Muscle of leg (tissue), 3 donors: ENCODE measurements at regions not wholly inside any gene's neighbourhood (a gene's known extent, or its start where the extent isn't known, plus 50 kb on each side); places are given as distances from the start of the nearest gene placed in this dataset.

Experiments used
- DNase-seq: peaks from one replicate; pipeline ENCODE4 v3.0.0; 2013
- H3K27ac ChIP-seq: one replicate; pipeline ENCODE4 v1.5.1; 2013; ENCODE audit warnings: mild to moderate bottlenecking, low read length, control low read depth
- H3K27me3 ChIP-seq: one replicate; pipeline ENCODE4 v1.6.1; 2013; ENCODE audit warnings: low read length; ENCODE audit not compliant: control insufficient read depth, insufficient read depth
- H3K36me3 ChIP-seq: one replicate; pipeline ENCODE4 v1.6.1; 2013; ENCODE audit warnings: low read length; ENCODE audit not compliant: control insufficient read depth, insufficient read depth
- H3K4me1 ChIP-seq: one replicate; pipeline ENCODE4 v1.6.1; 2013; ENCODE audit warnings: low read length; ENCODE audit not compliant: control insufficient read depth, insufficient read depth
- H3K4me3 ChIP-seq: one replicate; pipeline ENCODE4 v1.5.1; 2013; ENCODE audit warnings: low read length, control low read depth
- H3K9me3 ChIP-seq: replicated peaks from 2 replicates; pipeline ENCODE4 v1.6.1; 2013; ENCODE audit warnings: low read depth, low read length; ENCODE audit not compliant: control insufficient read depth
- WGBS: methylation state at CpG from one replicate; pipeline ENCODE4 v1.1.5; 2013; ENCODE audit warnings: missing lambda C conversion rate; ENCODE audit not compliant: insufficient coverage; 5-methylcytosine and 5-hydroxymethylcytosine counted together

- DNase-seq: no peak
- Histone ChIP-seq H3K36me3 (no peaks in the 10 kb centered on the region), H3K4me1 (no peaks in the 10 kb centered on the region), H3K9me3 (no peaks in the 10 kb centered on the region), H3K4me3 (no peak overlapping the region), H3K27me3 (no peaks in the 10 kb centered on the region), H3K27ac (no peak overlapping the region)
- WGBS: no CpG with 5 or more reads among the region's 3 CpGs
These were observed 198.4 kb upstream of the ZNF717 start for GRCh38 chr3:75983609-75984290.

GRCh38 chr3:75985432-75985831 is 200.1 kb upstream of the ZNF717 start:
- Histone ChIP-seq H3K27me3 (no peaks in the 10 kb centered on the region), H3K9me3 (no peaks in the 10 kb centered on the region), H3K4me1 (no peaks in the 10 kb centered on the region), H3K27ac (no peak overlapping the region), H3K36me3 (no peaks in the 10 kb centered on the region), H3K4me3 (no peak overlapping the region)
- DNase-seq: no peak
- WGBS: no CpG with 5 or more reads among the region's 2 CpGs

- H3K4me1 ChIP-seq: no peaks in the 10 kb centered on the region
- DNase-seq: no peak
- 20% methylated on average over 1 of the region's 3 CpGs for WGBS
These were observed 224.9 kb upstream of the ZNF717 start for GRCh38 chr3:76010252-76010651.

GRCh38 chr3:76011121-76011520 is 225.8 kb upstream of the ZNF717 start:
- no peaks in the 10 kb centered on the region for H3K9me3 ChIP-seq
- H3K36me3 ChIP-seq: no peaks in the 10 kb centered on the region
- no peak for DNase-seq
- WGBS: 79% methylated on average over 4 of the region's 6 CpGs
- no peak overlapping the region for H3K27ac ChIP-seq
- H3K4me3 ChIP-seq: no peak overlapping the region
- no peaks in the 10 kb centered on the region for H3K4me1 ChIP-seq
- no peaks in the 10 kb centered on the region for H3K27me3 ChIP-seq

More at GRCh38 chr3:76010252-76010651, 224.9 kb upstream of the ZNF717 start:
- Histone ChIP-seq H3K27me3 (no peaks in the 10 kb centered on the region), H3K27ac (no peak overlapping the region), H3K9me3 (no peaks in the 10 kb centered on the region), H3K4me3 (no peak overlapping the region), H3K36me3 (no peaks in the 10 kb centered on the region)

DNA sequence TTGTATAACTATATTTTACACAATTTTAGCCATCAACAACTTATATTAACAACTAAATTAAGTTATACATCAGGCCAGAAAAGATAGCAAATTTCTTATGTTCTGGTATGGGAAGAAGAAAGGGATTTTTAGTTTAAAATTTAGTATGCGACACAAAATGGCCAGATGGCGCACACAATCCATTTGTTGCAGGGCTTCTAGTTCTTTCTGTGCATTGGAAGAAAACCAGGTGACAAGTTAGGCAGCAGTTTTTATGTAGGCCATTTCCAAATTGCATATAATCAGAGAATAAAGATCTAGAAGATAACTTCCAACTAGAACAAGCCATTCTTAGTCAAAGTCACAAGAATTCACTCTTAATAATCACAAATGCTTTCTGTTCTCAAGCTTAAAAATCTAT is 230.1 kb upstream of the ZNF717 start:
- H3K4me1 ChIP-seq: no peaks in the 10 kb centered on the region
- no peak overlapping the region for H3K27ac ChIP-seq
- 100% methylated on average over 1 of the region's 2 CpGs for WGBS
- no peaks in the 10 kb centered on the region for H3K9me3 ChIP-seq
- H3K36me3 ChIP-seq: no peaks in the 10 kb centered on the region
- no peak for DNase-seq
- no peaks in the 10 kb centered on the region for H3K27me3 ChIP-seq
- no peak overlapping the region for H3K4me3 ChIP-seq

GRCh38 chr3:76016111-76016510 is 230.8 kb upstream of the ZNF717 start:
- no peaks in the 10 kb centered on the region for H3K4me1 ChIP-seq
- no peak for DNase-seq
- no peak overlapping the region for H3K27ac ChIP-seq
- no peaks in the 10 kb centered on the region for H3K36me3 ChIP-seq
- H3K4me3 ChIP-seq: no peak overlapping the region
- no peaks in the 10 kb centered on the region for H3K27me3 ChIP-seq
- no CpG with 5 or more reads among the region's 6 CpGs for WGBS
- H3K9me3 ChIP-seq: no peaks in the 10 kb centered on the region

- WGBS: 62% methylated on average over 2 of the region's 6 CpGs
- Histone ChIP-seq H3K27ac (no peak overlapping the region), H3K4me3 (no peak overlapping the region)
These were observed 231.6 kb upstream of the ZNF717 start for GRCh38 chr3:76016769-76017439.

DNA sequence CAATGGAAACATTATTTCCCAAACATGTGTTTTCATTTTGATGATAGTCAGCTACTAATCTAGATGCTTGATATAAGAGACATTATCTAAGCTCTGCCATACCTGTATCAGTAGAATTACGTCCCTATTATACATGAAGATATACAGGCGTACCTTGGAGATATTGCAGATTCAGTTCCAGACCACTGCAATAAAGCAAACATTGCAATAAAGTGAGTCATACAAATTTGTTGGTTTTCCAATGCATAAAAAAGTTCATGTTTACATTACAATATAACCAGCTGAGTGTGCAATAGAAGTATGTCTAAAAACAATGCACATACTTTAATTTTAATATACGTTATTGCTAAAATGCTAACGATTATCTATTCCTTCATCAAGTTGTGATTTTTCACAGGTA is 236.0 kb upstream of the ZNF717 start:
- Histone ChIP-seq H3K36me3 (no peaks in the 10 kb centered on the region), H3K4me1 (no peaks in the 10 kb centered on the region), H3K27ac (no peak overlapping the region), H3K4me3 (no peak overlapping the region), H3K9me3 (no peaks in the 10 kb centered on the region), H3K27me3 (no peaks in the 10 kb centered on the region)
- DNase-seq: no peak
- WGBS: no CpG with 5 or more reads among the region's 4 CpGs

More at GRCh38 chr3:76016769-76017439, 231.6 kb upstream of the ZNF717 start:
- no peaks in the 10 kb centered on the region for H3K4me1 ChIP-seq
- no peaks in the 10 kb centered on the region for H3K27me3 ChIP-seq
- H3K9me3 ChIP-seq: no peaks in the 10 kb centered on the region
- no peak for DNase-seq
- no peaks in the 10 kb centered on the region for H3K36me3 ChIP-seq

DNA sequence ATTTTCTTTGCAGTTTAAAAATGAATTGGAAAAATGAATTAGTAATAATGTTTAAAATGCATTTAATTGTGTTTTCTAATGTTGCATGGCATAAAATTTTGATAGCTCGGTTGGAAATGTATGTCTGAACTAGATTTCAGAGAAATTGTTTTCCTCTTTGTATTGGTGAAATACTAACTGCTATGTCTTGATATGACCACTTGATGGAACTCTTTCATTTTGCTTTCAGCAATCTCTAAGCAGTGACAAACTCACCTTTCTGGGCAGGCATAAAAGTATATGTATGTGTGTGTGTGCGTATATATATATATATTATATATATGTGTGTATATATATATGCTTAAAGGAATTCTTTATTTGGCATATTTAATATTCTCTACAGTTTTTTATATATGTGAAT is 239.3 kb upstream of the ZNF717 start:
- Histone ChIP-seq H3K27me3 (no peaks in the 10 kb centered on the region), H3K36me3 (no peaks in the 10 kb centered on the region), H3K27ac (no peak overlapping the region), H3K4me3 (no peak overlapping the region), H3K4me1 (no peaks in the 10 kb centered on the region), H3K9me3 (no peaks in the 10 kb centered on the region)
- DNase-seq: peak; percentile 19
- WGBS: no CpG with 5 or more reads among the region's 2 CpGs

DNA sequence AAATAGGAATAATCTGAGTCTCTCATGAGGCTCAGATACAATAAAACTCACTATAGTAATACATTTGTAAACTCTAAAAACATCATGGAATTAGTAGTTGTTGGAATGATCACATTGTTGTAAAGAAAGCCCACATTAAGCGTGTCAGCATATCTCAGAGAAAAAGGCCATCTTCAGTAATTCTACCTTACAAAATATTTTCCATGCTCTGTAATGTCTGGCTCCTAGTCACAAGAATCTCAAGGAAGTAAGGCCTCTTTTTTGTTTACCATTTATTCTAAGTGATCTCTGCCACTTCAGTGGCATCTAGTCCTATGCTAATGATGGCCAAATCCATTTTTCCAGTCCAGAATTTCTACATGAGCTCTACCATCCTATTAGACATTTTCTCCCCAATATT is 240.2 kb upstream of the ZNF717 start:
- no peaks in the 10 kb centered on the region for H3K4me1 ChIP-seq
- no CpG with 5 or more reads among the region's 1 CpG for WGBS
- no peaks in the 10 kb centered on the region for H3K36me3 ChIP-seq
- H3K4me3 ChIP-seq: no peak overlapping the region
- H3K27ac ChIP-seq: no peak overlapping the region
- no peaks in the 10 kb centered on the region for H3K9me3 ChIP-seq
- H3K27me3 ChIP-seq: no peaks in the 10 kb centered on the region
- DNase-seq: peak; percentile 4
